ENCODE measurements at regions not wholly inside any gene's neighbourhood (a gene's known extent, or its start where the extent isn't known, plus 50 kb on each side); places are given as distances from the start of the nearest gene placed in this dataset.

DNA sequence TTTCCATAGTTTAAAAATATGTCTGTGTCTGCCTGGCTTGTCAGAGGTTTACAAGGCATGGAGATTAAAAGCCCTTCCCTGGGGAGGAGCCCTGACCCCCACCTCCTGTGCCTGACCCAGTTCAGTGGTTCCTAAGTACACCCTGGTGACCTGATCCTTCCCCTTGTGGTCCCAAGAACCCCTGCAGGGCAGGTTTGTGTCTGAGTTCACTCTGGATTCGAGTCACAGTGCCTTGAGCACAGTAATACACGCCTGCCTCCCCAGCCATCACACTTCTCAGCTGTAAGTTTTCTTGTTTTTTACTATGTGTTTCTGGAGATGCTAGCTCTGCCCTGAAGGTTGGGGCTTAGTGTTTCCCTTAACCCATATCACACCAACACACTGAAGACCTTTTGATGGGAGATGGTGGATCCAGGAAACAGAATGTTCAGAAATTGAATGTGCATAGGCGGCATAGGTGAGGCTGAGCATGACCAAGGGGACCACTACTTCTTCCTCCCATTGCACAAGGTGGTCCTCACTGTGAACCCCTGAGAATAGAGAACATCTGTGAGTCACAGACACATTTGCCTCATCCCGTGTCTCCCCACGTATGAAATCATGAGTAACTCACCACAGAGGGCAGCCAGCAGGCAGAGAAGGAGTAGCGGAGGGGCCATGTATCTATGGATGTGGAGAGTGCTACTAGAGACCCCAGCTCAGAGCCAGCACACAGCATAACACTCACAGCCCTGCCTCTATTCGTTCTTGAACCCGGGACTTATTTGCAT is 962.9 kb downstream of the TMEM121 start (continued):
- TF ChIP-seq, protein P1, sequence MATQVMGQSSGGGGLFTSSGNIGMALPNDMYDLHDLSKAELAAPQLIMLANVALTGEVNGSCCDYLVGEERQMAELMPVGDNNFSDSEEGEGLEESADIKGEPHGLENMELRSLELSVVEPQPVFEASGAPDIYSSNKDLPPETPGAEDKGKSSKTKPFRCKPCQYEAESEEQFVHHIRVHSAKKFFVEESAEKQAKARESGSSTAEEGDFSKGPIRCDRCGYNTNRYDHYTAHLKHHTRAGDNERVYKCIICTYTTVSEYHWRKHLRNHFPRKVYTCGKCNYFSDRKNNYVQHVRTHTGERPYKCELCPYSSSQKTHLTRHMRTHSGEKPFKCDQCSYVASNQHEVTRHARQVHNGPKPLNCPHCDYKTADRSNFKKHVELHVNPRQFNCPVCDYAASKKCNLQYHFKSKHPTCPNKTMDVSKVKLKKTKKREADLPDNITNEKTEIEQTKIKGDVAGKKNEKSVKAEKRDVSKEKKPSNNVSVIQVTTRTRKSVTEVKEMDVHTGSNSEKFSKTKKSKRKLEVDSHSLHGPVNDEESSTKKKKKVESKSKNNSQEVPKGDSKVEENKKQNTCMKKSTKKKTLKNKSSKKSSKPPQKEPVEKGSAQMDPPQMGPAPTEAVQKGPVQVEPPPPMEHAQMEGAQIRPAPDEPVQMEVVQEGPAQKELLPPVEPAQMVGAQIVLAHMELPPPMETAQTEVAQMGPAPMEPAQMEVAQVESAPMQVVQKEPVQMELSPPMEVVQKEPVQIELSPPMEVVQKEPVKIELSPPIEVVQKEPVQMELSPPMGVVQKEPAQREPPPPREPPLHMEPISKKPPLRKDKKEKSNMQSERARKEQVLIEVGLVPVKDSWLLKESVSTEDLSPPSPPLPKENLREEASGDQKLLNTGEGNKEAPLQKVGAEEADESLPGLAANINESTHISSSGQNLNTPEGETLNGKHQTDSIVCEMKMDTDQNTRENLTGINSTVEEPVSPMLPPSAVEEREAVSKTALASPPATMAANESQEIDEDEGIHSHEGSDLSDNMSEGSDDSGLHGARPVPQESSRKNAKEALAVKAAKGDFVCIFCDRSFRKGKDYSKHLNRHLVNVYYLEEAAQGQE (IDR thresholded peaks at IDR 0.05) = no peak
- TF ChIP-seq NR2F2 (IDR thresholded peaks at IDR 0.05) (no peak), FOXA1 (IDR thresholded peaks at IDR 0.05) (no peak), FOXA2 (IDR thresholded peaks at IDR 0.05) (no peak), HNF4A (conservative IDR thresholded peaks at IDR 0.05) (no peak), HNF4G (IDR thresholded peaks at IDR 0.05) (no peak), JUND (IDR thresholded peaks at IDR 0.05) (no peak), RXRA (IDR thresholded peaks at IDR 0.05) (no peak)
- TF ChIP-seq, protein P2, sequence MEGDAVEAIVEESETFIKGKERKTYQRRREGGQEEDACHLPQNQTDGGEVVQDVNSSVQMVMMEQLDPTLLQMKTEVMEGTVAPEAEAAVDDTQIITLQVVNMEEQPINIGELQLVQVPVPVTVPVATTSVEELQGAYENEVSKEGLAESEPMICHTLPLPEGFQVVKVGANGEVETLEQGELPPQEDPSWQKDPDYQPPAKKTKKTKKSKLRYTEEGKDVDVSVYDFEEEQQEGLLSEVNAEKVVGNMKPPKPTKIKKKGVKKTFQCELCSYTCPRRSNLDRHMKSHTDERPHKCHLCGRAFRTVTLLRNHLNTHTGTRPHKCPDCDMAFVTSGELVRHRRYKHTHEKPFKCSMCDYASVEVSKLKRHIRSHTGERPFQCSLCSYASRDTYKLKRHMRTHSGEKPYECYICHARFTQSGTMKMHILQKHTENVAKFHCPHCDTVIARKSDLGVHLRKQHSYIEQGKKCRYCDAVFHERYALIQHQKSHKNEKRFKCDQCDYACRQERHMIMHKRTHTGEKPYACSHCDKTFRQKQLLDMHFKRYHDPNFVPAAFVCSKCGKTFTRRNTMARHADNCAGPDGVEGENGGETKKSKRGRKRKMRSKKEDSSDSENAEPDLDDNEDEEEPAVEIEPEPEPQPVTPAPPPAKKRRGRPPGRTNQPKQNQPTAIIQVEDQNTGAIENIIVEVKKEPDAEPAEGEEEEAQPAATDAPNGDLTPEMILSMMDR (IDR thresholded peaks at IDR 0.05; ENCODE audit: low read depth, low read length, missing input control) = no peak

DNA sequence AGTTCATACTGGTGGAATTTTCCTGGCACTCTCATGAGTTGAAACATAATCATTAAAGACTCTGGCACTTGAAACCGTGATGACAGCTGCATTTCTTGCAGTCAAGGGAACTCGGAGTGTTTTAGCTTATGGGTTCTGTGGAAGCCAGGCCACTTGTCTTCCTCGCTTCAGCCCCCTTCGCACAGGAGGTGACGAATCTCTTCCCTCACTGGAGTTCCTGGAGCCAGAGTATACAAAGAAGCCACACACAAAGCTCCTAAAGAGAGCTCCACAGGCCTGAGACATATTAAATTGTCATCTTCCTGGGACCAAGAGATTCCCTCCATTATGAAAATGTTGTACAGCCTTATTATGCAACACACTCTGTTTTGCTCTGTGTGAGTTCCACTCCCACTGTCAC is 964.1 kb downstream of the TMEM121 start:
- Histone ChIP-seq H3K4me3 (ENCODE audit: low read depth in 1 of 3, low read length in 3 of 3) (no peak overlapping the region), H3K9ac (ENCODE audit: low read depth in 1 of 2, low read length in 2 of 2) (no peak overlapping the region), H3K9me3 (ENCODE audit: control insufficient read depth in 4 of 4, low read length in 3 of 4) (peaks cover 0 to 4% (median under 1%) of the 10 kb centered on the region in 4 donors), H3K36me3 (ENCODE audit: control insufficient read depth in 4 of 4, insufficient read depth in 3 of 4, low read depth in 1 of 4, low read length in 3 of 4) (no peaks in the 10 kb centered on the region), H3K4me1 (ENCODE audit: control insufficient read depth in 4 of 4, insufficient read depth in 4 of 4, low read length in 3 of 4) (no peaks in the 10 kb centered on the region), H3K27me3 (ENCODE audit: control insufficient read depth in 4 of 4, insufficient read depth in 4 of 4, low read length in 3 of 4) (peaks cover 0 to 5% (median 2%) of the 10 kb centered on the region in 4 donors), H3K27ac (ENCODE audit: low read depth in 1 of 2, low read length in 2 of 2) (no peak overlapping the region)
- DNase-seq (ENCODE audit: low spot score) = no peak
- 64% methylated on average over 5 of the region's 5 CpGs for WGBS
- TF ChIP-seq TAF1 (conservative IDR thresholded peaks at IDR 0.05) (no peak), EGR1 (IDR thresholded peaks at IDR 0.05; ENCODE audit: low read depth in 2 of 2) (no peak)
- TF ChIP-seq, protein P1 (IDR thresholded peaks at IDR 0.05) = no peak
